IMR-90 (cell line): ENCODE measurements at regions not wholly inside any gene's neighbourhood (a gene's known extent, or its start where the extent isn't known, plus 50 kb on each side); places are given as distances from the start of the nearest gene placed in this dataset.

Experiments
- ATAC-seq: fragments of 200-7000 bp; cut with Tn5 transposase; 2 replicates; pipeline ENCODE4 v1.9.1; 2020; ENCODE audit warnings: low read depth, mild to moderate bottlenecking, moderate library complexity
- BruUV-seq: library from RNA; stranded (reverse); fragments of 400-500 nt; replicated peaks from 2 replicates; lab custom pipeline; 2021; lab: Mats Ljungman, UMichigan
- CTCF ChIA-PET: fragments of 300-600 bp; formaldehyde crosslinking; extraction: SDS; loops from one replicate; lab custom pipeline; 2021; ENCODE audit warnings: antibody characterized with exemption; lab: Yijun Ruan, JAX
- POLR2A ChIA-PET: fragments of 300-600 bp; sonication (Branson Sonifier 250); formaldehyde crosslinking; loops from one replicate; lab custom pipeline; 2022; ENCODE audit warnings: antibody characterized with exemption; ENCODE audit not compliant: unreplicated experiment; lab: Charles Lee
- DNase-seq: peaks from one replicate; pipeline ENCODE4 v3.0.0; 2013
- H2AFZ ChIP-seq: replicated peaks from 2 replicates; pipeline ENCODE3; 2013; ENCODE audit warnings: low read length, mild to moderate bottlenecking; ENCODE audit not compliant: poor library complexity
- H2AK5ac ChIP-seq: 2 replicates; pipeline ENCODE4 v1.6.1; 2013; ENCODE audit warnings: low read depth, low read length, inconsistent platforms
- H2AK9ac ChIP-seq: replicated peaks from 2 replicates; pipeline ENCODE3; 2013; ENCODE audit warnings: mild to moderate bottlenecking, low read depth, low read length, moderate library complexity; ENCODE audit not compliant: poor library complexity
- H2BK120ac ChIP-seq: 2 replicates; pipeline ENCODE4 v1.6.1; 2013; ENCODE audit warnings: low read depth, low read length, inconsistent platforms
- H2BK15ac ChIP-seq: 3 replicates; pipeline ENCODE4 v1.6.1; 2013; ENCODE audit warnings: low read depth, low read length, inconsistent platforms
- H2BK20ac ChIP-seq: 2 replicates; pipeline ENCODE4 v1.6.1; 2013; ENCODE audit warnings: low read depth, mild to moderate bottlenecking, inconsistent platforms, low read length, moderate library complexity
- H2BK5ac ChIP-seq: 2 replicates; pipeline ENCODE4 v1.6.1; 2013; ENCODE audit warnings: mild to moderate bottlenecking, low read depth, low read length, inconsistent platforms; ENCODE audit not compliant: poor library complexity, severe bottlenecking
- H3K14ac ChIP-seq: replicated peaks from 2 replicates; pipeline ENCODE4 v1.6.1; 2013; ENCODE audit warnings: low read depth, low read length, inconsistent platforms
- H3K18ac ChIP-seq: 2 replicates; pipeline ENCODE4 v1.6.1; 2013; ENCODE audit warnings: low read depth, low read length, control low read depth
- H3K23ac ChIP-seq: 2 replicates; pipeline ENCODE4 v1.6.1; 2013; ENCODE audit warnings: low read depth, low read length, inconsistent platforms
- H3K27ac ChIP-seq: 2 replicates; pipeline ENCODE4 v1.5.1; 2013; ENCODE audit warnings: mild to moderate bottlenecking, control low read depth, low read length; ENCODE audit not compliant: insufficient read depth
- H3K27me3 ChIP-seq: 2 replicates; pipeline ENCODE4 v1.6.1; 2013; ENCODE audit warnings: low read length; ENCODE audit not compliant: control insufficient read depth, insufficient read depth
- H3K36me3 ChIP-seq: 2 replicates; pipeline ENCODE4 v1.6.1; 2013; ENCODE audit warnings: low read length, mixed read lengths; ENCODE audit not compliant: control insufficient read depth, insufficient read depth
- H3K4ac ChIP-seq: 2 replicates; pipeline ENCODE4 v1.6.1; 2013; ENCODE audit warnings: low read depth, low read length, inconsistent platforms
- H3K4me1 ChIP-seq: 2 replicates; pipeline ENCODE4 v1.6.1; 2013; ENCODE audit warnings: low read length, mixed read lengths; ENCODE audit not compliant: control insufficient read depth, insufficient read depth
- H3K4me2 ChIP-seq: 2 replicates; pipeline ENCODE4 v1.6.1; 2013; ENCODE audit warnings: low read depth, mild to moderate bottlenecking, control low read depth, low read length, moderate library complexity
- H3K4me3 ChIP-seq: 2 replicates; pipeline ENCODE4 v1.5.1; 2013; ENCODE audit warnings: low read depth, mild to moderate bottlenecking, control low read depth, low read length, moderate library complexity; ENCODE audit not compliant: insufficient read depth
- H3K56ac ChIP-seq: 2 replicates; pipeline ENCODE4 v1.6.1; 2013; ENCODE audit warnings: low read length, inconsistent platforms; ENCODE audit not compliant: insufficient read depth; ENCODE audit errors: extremely low read depth
- H3K79me1 ChIP-seq, 2 experiments: 2 replicates each; pipeline ENCODE4 v1.6.1; 2013; ENCODE audit warnings: low read length in 2 of 2, inconsistent platforms in 1 of 2, low read depth in 1 of 2
- H3K9ac ChIP-seq: 2 replicates; pipeline ENCODE4 v1.6.1; 2013; ENCODE audit warnings: low read depth, low read length, control low read depth
- H3K9me1 ChIP-seq: 2 replicates; pipeline ENCODE4 v1.6.1; 2013; ENCODE audit warnings: low read length, inconsistent platforms; ENCODE audit not compliant: insufficient read depth
- H3K9me3 ChIP-seq: 2 replicates; pipeline ENCODE4 v1.6.1; 2013; ENCODE audit warnings: low read length; ENCODE audit not compliant: control insufficient read depth, insufficient read depth
- H4K20me1 ChIP-seq: 2 replicates; pipeline ENCODE4 v1.6.1; 2013; ENCODE audit warnings: low read length, inconsistent platforms; ENCODE audit not compliant: insufficient read depth
- H4K5ac ChIP-seq: 2 replicates; pipeline ENCODE4 v1.6.1; 2013; ENCODE audit warnings: mild to moderate bottlenecking, low read depth, low read length, control low read depth
- H4K8ac ChIP-seq, 2 experiments: 2 replicates each; pipeline ENCODE4 v1.6.1; 2013; ENCODE audit warnings: low read depth in 2 of 2, low read length in 2 of 2, control low read depth in 1 of 2, inconsistent platforms in 1 of 2
- H4K91ac ChIP-seq: 2 replicates; pipeline ENCODE4 v1.6.1; 2013; ENCODE audit warnings: low read depth, low read length, inconsistent platforms; ENCODE audit not compliant: insufficient read depth
- MXI1 ChIP-seq: IDR thresholded peaks from 2 replicates; pipeline ENCODE4 v1.6.1; 2012; ENCODE audit warnings: low read depth, mild to moderate bottlenecking, low read length, moderate library complexity, borderline replicate concordance
- NFE2L2 ChIP-seq: fragments of 150-350 bp; IDR thresholded peaks from 2 replicates; pipeline ENCODE4 v1.6.1; 2016; ENCODE audit warnings: low read depth, mild to moderate bottlenecking, low read length
- POLR2A ChIP-seq: IDR thresholded peaks from 2 replicates; pipeline ENCODE4 v1.6.1; 2012; ENCODE audit warnings: mild to moderate bottlenecking, low read depth, low read length
- RAD21 ChIP-seq: IDR thresholded peaks from 2 replicates; pipeline ENCODE4 v1.6.1; 2012; ENCODE audit warnings: low read length, improper control_type of control experiment
- USF2 ChIP-seq: fragments of 150-350 bp; IDR thresholded peaks from 2 replicates; pipeline ENCODE4 v1.6.1; 2017; ENCODE audit warnings: mild to moderate bottlenecking, antibody characterized with exemption, low read length, low read depth
- WGBS, 2 experiments: methylation state at CpG; one replicate each; pipeline versions ENCODE4 v1.1.5 to v1.1.7; 2013; ENCODE audit warnings: missing lambda C conversion rate in 2 of 2; ENCODE audit not compliant: insufficient read length in 1 of 2; ENCODE audit errors: extremely low coverage in 2 of 2; 5-methylcytosine and 5-hydroxymethylcytosine counted together
- dilution Hi-C: fragments of 300-500 bp; cut with HindIII; formaldehyde crosslinking; loops from one replicate; pipeline ENCODE4 v1.14.3; 2018; ENCODE audit warnings: low sequenced_read_pairs; ENCODE audit not compliant: unreplicated experiment
- in situ Hi-C: fragments of 300-500 bp; cut with MboI; formaldehyde crosslinking; loops from 3 replicates; pipeline ENCODE4 v1.14.3; 2019; ENCODE audit warnings: low sequenced_read_pairs, inconsistent platforms, mixed read lengths
- intact Hi-C: fragments of 100-400 bp; cut with micrococcal nuclease; formaldehyde crosslinking; loops from 2 replicates; pipeline ENCODE4 v1.10.0; 2022
- TF ChIP-seq, protein P1 (sequence below): fragments of 150-350 bp; IDR thresholded peaks from 2 replicates; pipeline ENCODE4 v1.6.1; 2016; ENCODE audit warnings: low read depth, mild to moderate bottlenecking, low read length, moderate library complexity, borderline replicate concordance

- H3K79me1 ChIP-seq: no peaks in the 10 kb centered on the region
- ChIA-PET CTCF (no interaction called here), POLR2A (no interaction called here)
- no peak overlapping the region for H3K4me2 ChIP-seq
- no peak overlapping the region for H4K5ac ChIP-seq
- no peak overlapping the region for H3K4ac ChIP-seq
- H3K56ac ChIP-seq: no peak overlapping the region
- DNase-seq (no peak), ATAC-seq (no peak)
- no peak overlapping the region for H3K23ac ChIP-seq
- H2BK20ac ChIP-seq: no peak overlapping the region
- H2AK5ac ChIP-seq: no peak overlapping the region
- no peaks in the 10 kb centered on the region for H4K20me1 ChIP-seq
- no TSS peak for BruUV-seq
- H4K8ac ChIP-seq: no peak overlapping the region
- H3K9me3 ChIP-seq: peaks cover 3% of the 10 kb centered on the region; the same call in 1 of the 2 replicates
- no CpG with 5 or more reads among the region's 5 CpGs for WGBS, 2 experiments
- H2AK9ac ChIP-seq: no peak overlapping the region
- dilution Hi-C loops (no loop called here), in situ Hi-C loops (no loop called here), intact Hi-C loops (no loop called here)
- no peak for TF ChIP-seq MXI1
- TF ChIP-seq, protein P1, sequence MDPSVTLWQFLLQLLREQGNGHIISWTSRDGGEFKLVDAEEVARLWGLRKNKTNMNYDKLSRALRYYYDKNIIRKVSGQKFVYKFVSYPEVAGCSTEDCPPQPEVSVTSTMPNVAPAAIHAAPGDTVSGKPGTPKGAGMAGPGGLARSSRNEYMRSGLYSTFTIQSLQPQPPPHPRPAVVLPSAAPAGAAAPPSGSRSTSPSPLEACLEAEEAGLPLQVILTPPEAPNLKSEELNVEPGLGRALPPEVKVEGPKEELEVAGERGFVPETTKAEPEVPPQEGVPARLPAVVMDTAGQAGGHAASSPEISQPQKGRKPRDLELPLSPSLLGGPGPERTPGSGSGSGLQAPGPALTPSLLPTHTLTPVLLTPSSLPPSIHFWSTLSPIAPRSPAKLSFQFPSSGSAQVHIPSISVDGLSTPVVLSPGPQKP: no peak
- no peak for TF ChIP-seq RAD21
- no peak for TF ChIP-seq NFE2L2
- no peak for TF ChIP-seq USF2
- no peak for TF ChIP-seq POLR2A
- H3K4me1 ChIP-seq: no peaks in the 10 kb centered on the region; the same call in 1 of the 2 replicates
- H2BK120ac ChIP-seq: no peak overlapping the region
- no peak overlapping the region for H2BK15ac ChIP-seq
- H4K91ac ChIP-seq: no peak overlapping the region
- H3K4me3 ChIP-seq: no peak overlapping the region
- no peak overlapping the region for H2AFZ ChIP-seq
- H3K9me1 ChIP-seq: no peaks in the 10 kb centered on the region
- no peak overlapping the region for H3K18ac ChIP-seq
- H3K36me3 ChIP-seq: no peaks in the 10 kb centered on the region
- H3K9ac ChIP-seq: no peak overlapping the region
- H2BK5ac ChIP-seq: no peak overlapping the region
- H3K27me3 ChIP-seq: peaks cover 5% of the 10 kb centered on the region
- H3K27ac ChIP-seq: no peak overlapping the region
- H3K14ac ChIP-seq: no peak overlapping the region
Observed at GRCh38 chr9:88074931-88075330, 63.3 kb downstream of the SPATA31C2 start.
